Glutamatergic neuron (in vitro differentiated cells): ENCODE measurements at regions not wholly inside any gene's neighbourhood (a gene's known extent, or its start where the extent isn't known, plus 50 kb on each side); places are given as distances from the start of the nearest gene placed in this dataset.

Source experiments
- DNase-seq: peaks from one replicate; pipeline ENCODE4 v3.0.0; 2022
- H3K27ac Mint-ChIP-seq: one replicate; pipeline ENCODE4 v1.8.0; 2020; ENCODE audit warnings: mild to moderate bottlenecking, mixed read lengths, inconsistent platforms; ENCODE audit not compliant: unreplicated experiment
- H3K27me3 Mint-ChIP-seq: one replicate; pipeline ENCODE4 v1.8.0; 2020; ENCODE audit warnings: mild to moderate bottlenecking, moderate library complexity, mixed read lengths, inconsistent platforms; ENCODE audit not compliant: unreplicated experiment
- H3K36me3 Mint-ChIP-seq: one replicate; pipeline ENCODE4 v1.8.0; 2020; ENCODE audit warnings: mild to moderate bottlenecking, mixed read lengths, inconsistent platforms; ENCODE audit not compliant: unreplicated experiment
- H3K4me1 Mint-ChIP-seq: one replicate; pipeline ENCODE4 v1.8.0; 2020; ENCODE audit warnings: mild to moderate bottlenecking, low read depth, mixed read lengths, inconsistent platforms; ENCODE audit not compliant: unreplicated experiment
- H3K4me3 Mint-ChIP-seq: one replicate; pipeline ENCODE4 v1.8.0; 2020; ENCODE audit warnings: mild to moderate bottlenecking, mixed read lengths, inconsistent platforms; ENCODE audit not compliant: unreplicated experiment
- H3K9me3 Mint-ChIP-seq: one replicate; pipeline ENCODE4 v1.8.0; 2020; ENCODE audit warnings: mild to moderate bottlenecking, moderate library complexity, mixed read lengths, inconsistent platforms; ENCODE audit not compliant: unreplicated experiment
- CTCF ChIP-seq: fragments of 200-600 bp; sonication (generic); IDR thresholded peaks from one replicate; pipeline ENCODE4 v1.5.0; 2021; ENCODE audit not compliant: partially characterized antibody, unreplicated experiment

DNA sequence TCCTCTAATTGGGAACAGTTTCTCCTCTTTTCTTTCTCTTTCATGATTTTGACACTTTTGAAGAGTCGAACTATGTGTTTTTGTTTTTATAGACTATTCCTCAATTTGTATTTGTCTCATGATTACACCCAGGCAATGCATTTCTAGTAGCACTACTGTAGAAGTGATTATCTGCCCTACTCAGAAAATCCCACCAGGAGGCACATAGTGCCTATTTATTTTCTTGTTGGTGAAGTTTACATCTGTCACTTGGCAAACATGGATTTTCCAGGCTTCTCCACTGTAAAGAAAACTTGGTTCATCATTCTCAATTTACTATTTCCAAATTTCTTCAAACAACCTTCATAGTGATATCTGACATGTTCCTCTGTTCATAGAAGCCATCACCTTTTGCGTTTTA is 893.9 kb downstream of the CCSER2 start:
- Mint-ChIP-seq H3K4me3 (no peak overlapping the region), H3K9me3 (peaks cover 13% of the 10 kb centered on the region), H3K27me3 (peaks cover 8% of the 10 kb centered on the region), H3K27ac (no peak overlapping the region), H3K4me1 (peaks cover 44% of the 10 kb centered on the region), H3K36me3 (peaks cover 14% of the 10 kb centered on the region)
- DNase-seq, result no peak
- no peak for TF ChIP-seq CTCF

GRCh38 chr10:85224366-85224940 is 896.1 kb downstream of the CCSER2 start:
- DNase-seq, result peak; percentile 38
- H3K27ac Mint-ChIP-seq, result peak overlapping the region; percentile 96
- H3K36me3 Mint-ChIP-seq, result peaks cover 3% of the 10 kb centered on the region
- H3K4me3 Mint-ChIP-seq, result peak overlapping the region; percentile 58
- TF ChIP-seq CTCF, result no peak
- peaks cover 8% of the 10 kb centered on the region for H3K27me3 Mint-ChIP-seq
- peaks cover 38% of the 10 kb centered on the region for H3K4me1 Mint-ChIP-seq
- H3K9me3 Mint-ChIP-seq, result peaks cover 11% of the 10 kb centered on the region

DNA sequence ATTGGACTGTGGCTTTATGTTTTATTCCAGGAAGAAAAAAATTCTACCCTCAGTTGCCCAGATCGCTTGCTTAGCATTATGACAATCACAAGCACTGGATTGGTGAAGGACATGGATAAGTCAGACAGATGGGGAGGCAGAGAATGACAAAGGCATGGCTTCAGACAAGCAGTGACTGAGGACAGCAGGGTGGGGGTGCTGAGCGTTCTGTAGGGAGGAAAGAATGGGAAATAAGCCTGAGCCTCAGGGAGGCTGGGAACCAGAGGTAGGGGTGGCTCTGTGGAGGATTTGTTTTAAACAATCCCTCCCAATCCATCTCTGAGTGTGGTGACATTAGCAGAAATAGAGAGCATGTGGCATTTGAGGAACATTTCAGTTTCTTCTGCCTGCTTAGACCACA is 896.9 kb downstream of the CCSER2 start:
- peak overlapping the region; percentile 96 for H3K27ac Mint-ChIP-seq
- H3K9me3 Mint-ChIP-seq, result peaks cover 11% of the 10 kb centered on the region
- peaks cover 38% of the 10 kb centered on the region for H3K4me1 Mint-ChIP-seq
- peak; percentile 40 for DNase-seq
- TF ChIP-seq CTCF, result no peak
- H3K36me3 Mint-ChIP-seq, result no peaks in the 10 kb centered on the region
- peaks cover 8% of the 10 kb centered on the region for H3K27me3 Mint-ChIP-seq
- peak overlapping the region; percentile 58 for H3K4me3 Mint-ChIP-seq

DNA sequence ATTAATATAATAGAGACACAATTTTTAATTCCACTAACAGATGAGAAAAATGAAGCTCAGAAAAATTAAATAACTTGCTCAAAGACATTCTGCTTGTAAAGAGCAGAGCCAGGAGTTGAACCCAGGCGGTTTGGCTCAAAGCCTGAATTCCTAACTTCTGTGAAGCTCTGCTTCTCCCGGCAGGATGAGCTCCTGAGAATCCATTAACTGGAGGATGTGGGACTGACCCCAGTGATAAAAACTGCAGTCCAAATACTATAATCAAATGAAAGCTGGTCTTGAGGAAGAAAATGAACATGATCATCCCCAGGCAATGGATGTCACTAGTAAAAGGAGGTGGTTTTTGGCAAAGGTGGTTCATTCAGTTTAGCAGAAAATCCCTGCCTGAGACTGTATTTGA is 898.2 kb downstream of the CCSER2 start:
- Mint-ChIP-seq H3K4me1 (peaks cover 38% of the 10 kb centered on the region), H3K4me3 (no peak overlapping the region), H3K36me3 (no peaks in the 10 kb centered on the region), H3K9me3 (peaks cover 11% of the 10 kb centered on the region), H3K27me3 (peaks cover 8% of the 10 kb centered on the region), H3K27ac (peak overlapping the region; percentile 13)
- DNase-seq, result no peak
- TF ChIP-seq CTCF, result no peak

GRCh38 chr10:85228726-85229125 is 900.3 kb downstream of the CCSER2 start:
- Mint-ChIP-seq H3K27me3 (peaks cover 6% of the 10 kb centered on the region), H3K4me1 (peaks cover 25% of the 10 kb centered on the region), H3K36me3 (no peaks in the 10 kb centered on the region), H3K27ac (no peak overlapping the region), H3K9me3 (peaks cover 8% of the 10 kb centered on the region), H3K4me3 (no peak overlapping the region)
- no peak for DNase-seq
- no peak for TF ChIP-seq CTCF
